ENCODE measurements at regions not wholly inside any gene's neighbourhood (a gene's known extent, or its start where the extent isn't known, plus 50 kb on each side); places are given as distances from the start of the nearest gene placed in this dataset.

DNA sequence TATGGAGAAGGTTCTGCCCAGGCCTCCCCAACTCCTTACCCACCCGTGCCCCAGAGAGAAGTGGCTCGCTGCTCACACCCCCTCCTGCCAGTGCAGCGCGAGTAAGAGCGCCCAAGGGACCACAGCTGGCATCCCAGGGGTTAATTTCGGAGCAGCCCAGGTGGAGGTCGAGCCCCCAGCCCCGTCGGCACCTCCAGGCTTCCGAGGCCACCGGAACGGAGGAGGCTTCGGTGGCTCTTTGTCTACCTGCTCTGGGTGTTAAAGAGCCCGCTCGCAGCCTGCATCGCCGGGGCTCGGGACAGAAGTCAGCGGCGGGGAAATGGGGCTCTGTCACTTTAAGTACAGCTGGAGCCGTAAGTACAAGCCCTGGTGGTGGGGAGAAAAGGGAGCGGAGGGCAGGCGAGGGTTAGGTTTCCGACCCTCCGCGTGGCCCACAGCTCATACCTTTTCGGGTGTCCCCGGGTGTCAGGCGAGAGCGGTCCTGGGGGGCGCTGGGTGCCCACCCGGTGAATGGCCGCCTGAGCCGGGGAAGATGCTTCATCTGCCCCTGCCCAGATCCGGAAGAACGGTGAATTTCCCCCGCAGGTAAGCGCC, 89.4 kb upstream of the IPO9 start:
- no peak for TF ChIP-seq CTCF (IDR thresholded peaks at IDR 0.05)
- no peak for TF ChIP-seq POLR2AphosphoS5 (IDR thresholded peaks at IDR 0.05; ENCODE audit: low read depth, low read length)
- TF ChIP-seq TCF7L2 (IDR thresholded peaks at IDR 0.05; ENCODE audit: low read depth, low read length): no peak
- no peak for TF ChIP-seq REST (IDR thresholded peaks at IDR 0.05; ENCODE audit: insufficient read depth in 1 of 2, low read depth in 2 of 2, low read length in 1 of 2)
- TF ChIP-seq SIN3A (IDR thresholded peaks at IDR 0.05; ENCODE audit: borderline replicate concordance, insufficient read depth, low read depth, low read length): 0 out of 2 replicates have a peak, but pooled peaks have one; percentile 7
